Natural killer cell treated with Interleukin-12 subunit alpha and Interleukin-12 subunit beta and Interleukin-15 and Interleukin-18, amount 100 ng/mL, for 72 hours (primary cell): ENCODE measurements at regions not wholly inside any gene's neighbourhood (a gene's known extent, or its start where the extent isn't known, plus 50 kb on each side); places are given as distances from the start of the nearest gene placed in this dataset.

Experiments
- ATAC-seq, 2 donors: fragments of 150-1000 bp; cut with Tn5 transposase in 1 of 2; sonication (Bioruptor Pico), chemical (Tn5 transposase) in 1 of 2; 2 replicates each; pipeline ENCODE4 v1.10.0; 2021
- DNase-seq: peaks from one replicate; pipeline ENCODE4 v3.0.0; 2022; ENCODE audit warnings: low spot score
- H3K27ac Mint-ChIP-seq, 2 donors: 1 replicate in 1 of 2; 2 replicates in 1 of 2; pipeline ENCODE4 v1.8.0; 2022; ENCODE audit warnings: mixed read lengths in 2 of 2, mild to moderate bottlenecking in 1 of 2, moderate library complexity in 1 of 2
- H3K27me3 Mint-ChIP-seq, 2 donors: 1 replicate in 1 of 2; 2 replicates in 1 of 2; pipeline ENCODE4 v1.8.0; 2022; ENCODE audit warnings: mixed read lengths in 2 of 2
- H3K36me3 Mint-ChIP-seq: one replicate; pipeline ENCODE4 v1.8.0; 2022; ENCODE audit warnings: mixed read lengths
- H3K4me1 Mint-ChIP-seq, 2 donors: 1 replicate in 1 of 2; 2 replicates in 1 of 2; pipeline ENCODE4 v1.8.0; 2022; ENCODE audit warnings: low read depth in 2 of 2, mixed read lengths in 2 of 2, mild to moderate bottlenecking in 1 of 2
- H3K4me3 Mint-ChIP-seq: one replicate; pipeline ENCODE4 v1.8.0; 2022; ENCODE audit warnings: mixed read lengths
- H3K9me3 Mint-ChIP-seq: 2 replicates; pipeline ENCODE4 v1.8.0; 2022; ENCODE audit warnings: mixed read lengths

DNA sequence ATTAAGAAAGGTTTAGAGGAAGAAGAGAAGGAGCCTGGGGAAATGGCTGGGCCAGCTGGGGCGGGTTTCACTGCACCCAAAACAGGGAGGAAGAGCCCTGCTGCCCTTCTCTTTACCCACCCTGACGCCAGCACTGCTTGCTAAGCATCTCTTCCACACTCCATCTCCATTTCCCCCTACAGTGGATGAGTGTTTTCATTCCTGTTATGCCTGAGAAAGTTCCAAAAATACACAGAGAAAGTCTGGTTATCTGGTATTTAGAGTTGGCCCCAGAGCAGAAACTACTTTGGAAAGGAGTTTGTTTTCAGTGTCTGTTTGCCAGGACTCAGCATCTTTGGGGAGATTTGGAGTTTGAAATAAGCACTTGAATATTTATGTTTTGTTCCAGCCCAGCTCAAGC is 451.0 kb downstream of the SLC4A3 start:
- Mint-ChIP-seq H3K9me3 (no peaks in the 10 kb centered on the region), H3K4me3 (no peak overlapping the region), H3K27me3 (no peaks in the 10 kb centered on the region), H3K27ac (no peak overlapping the region), H3K36me3 (no peaks in the 10 kb centered on the region), H3K4me1 (no peaks in the 10 kb centered on the region)
- DNase-seq (no peak), ATAC-seq (no peak)

DNA sequence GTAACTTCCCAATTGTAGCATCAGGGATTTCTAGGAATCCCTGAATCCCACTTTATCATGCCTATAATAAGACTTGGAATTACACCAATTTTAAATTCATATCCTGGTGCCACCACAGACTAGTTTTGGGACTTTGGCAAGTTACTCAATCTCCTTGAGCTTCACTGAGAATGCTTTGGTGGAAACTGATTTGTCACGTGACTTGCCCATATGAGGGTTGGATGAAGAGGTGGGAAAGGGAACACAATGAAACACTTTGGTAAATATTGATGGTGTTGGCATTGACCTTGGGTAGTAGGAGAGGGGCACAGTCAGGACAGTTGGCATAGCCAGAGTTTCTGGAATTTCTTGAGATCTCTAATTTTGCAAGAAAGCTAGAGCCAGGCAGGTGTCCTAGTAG is 452.2 kb downstream of the SLC4A3 start:
- no peak overlapping the region for H3K4me3 Mint-ChIP-seq
- no peak for DNase-seq
- H3K4me1 Mint-ChIP-seq: no peaks in the 10 kb centered on the region
- H3K27ac Mint-ChIP-seq: no peak overlapping the region
- no peaks in the 10 kb centered on the region for H3K36me3 Mint-ChIP-seq
- no peaks in the 10 kb centered on the region for H3K9me3 Mint-ChIP-seq
- ATAC-seq: no peak
- H3K27me3 Mint-ChIP-seq: no peaks in the 10 kb centered on the region

DNA sequence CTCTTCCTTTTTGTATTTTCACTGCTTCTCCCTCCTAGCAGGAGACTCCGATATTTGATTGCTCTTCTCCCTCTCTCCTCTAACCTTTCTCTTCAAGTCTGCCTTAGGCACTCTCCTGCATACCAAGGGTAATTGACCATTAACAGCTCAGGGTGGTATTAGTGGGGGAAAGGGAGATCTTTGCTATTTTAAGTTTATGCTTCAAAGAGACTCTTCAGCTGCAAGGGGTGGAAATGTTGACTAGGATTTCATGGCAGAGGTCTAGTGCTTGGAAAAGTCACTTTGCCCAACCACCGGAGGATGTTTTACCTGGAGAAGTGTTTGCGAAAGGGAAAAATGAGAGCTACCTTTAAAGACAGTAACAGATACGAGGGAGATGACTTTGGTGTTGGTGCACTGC is 453.7 kb downstream of the SLC4A3 start:
- ATAC-seq: no peak
- Mint-ChIP-seq H3K4me1 (no peaks in the 10 kb centered on the region), H3K4me3 (no peak overlapping the region), H3K27ac (no peak overlapping the region), H3K27me3 (no peaks in the 10 kb centered on the region), H3K9me3 (peaks cover 3% of the 10 kb centered on the region), H3K36me3 (no peaks in the 10 kb centered on the region)
- no peak for DNase-seq

DNA sequence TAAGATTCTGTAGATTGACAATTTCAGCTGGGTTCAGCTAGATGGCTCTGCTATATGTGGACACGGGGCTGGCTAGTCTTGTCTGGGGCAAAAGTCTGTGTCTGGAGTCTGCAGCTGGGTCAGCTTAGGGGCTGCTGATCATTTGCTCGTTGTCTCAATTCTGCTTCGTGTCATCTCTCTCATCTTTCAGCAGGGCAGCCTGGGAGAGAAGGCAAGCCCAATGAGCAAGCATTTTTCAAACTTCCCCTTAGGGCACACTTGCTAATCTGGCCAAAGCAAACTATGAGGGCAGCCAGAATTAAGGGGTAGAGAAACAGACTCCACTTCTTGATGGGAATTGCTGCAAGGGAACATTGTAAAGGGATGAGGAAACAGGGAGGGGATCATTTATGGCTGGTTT is 462.6 kb downstream of the SLC4A3 start:
- no peak for ATAC-seq
- no peak overlapping the region for H3K4me3 Mint-ChIP-seq
- H3K27ac Mint-ChIP-seq: no peak overlapping the region
- no peaks in the 10 kb centered on the region for H3K4me1 Mint-ChIP-seq
- no peaks in the 10 kb centered on the region for H3K36me3 Mint-ChIP-seq
- H3K9me3 Mint-ChIP-seq: peaks cover 2% of the 10 kb centered on the region
- no peak for DNase-seq
- no peaks in the 10 kb centered on the region for H3K27me3 Mint-ChIP-seq

DNA sequence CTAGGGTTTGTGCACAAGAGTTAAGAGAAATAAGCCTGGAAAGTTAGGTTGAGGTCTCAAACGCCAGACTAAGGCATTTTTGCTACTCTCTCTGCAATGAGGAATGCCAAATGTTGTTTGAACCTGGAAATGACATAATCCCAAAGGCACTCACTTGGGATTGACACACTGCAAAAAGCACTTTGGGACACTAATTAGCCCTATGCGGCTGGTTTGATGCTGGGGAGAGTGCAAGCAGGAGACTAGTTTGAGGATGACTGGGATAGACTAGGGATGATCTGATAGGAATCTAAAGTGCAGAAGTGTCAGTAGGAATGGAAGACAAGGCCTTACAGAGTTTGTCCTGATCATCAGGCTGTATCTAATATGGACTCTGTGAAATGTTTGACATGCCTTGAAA is 469.0 kb downstream of the SLC4A3 start:
- Mint-ChIP-seq H3K36me3 (no peaks in the 10 kb centered on the region), H3K4me3 (no peak overlapping the region), H3K27me3 (no peaks in the 10 kb centered on the region), H3K27ac (no peak overlapping the region), H3K4me1 (no peaks in the 10 kb centered on the region), H3K9me3 (peaks cover 7% of the 10 kb centered on the region)
- DNase-seq (no peak), ATAC-seq (no peak)

DNA sequence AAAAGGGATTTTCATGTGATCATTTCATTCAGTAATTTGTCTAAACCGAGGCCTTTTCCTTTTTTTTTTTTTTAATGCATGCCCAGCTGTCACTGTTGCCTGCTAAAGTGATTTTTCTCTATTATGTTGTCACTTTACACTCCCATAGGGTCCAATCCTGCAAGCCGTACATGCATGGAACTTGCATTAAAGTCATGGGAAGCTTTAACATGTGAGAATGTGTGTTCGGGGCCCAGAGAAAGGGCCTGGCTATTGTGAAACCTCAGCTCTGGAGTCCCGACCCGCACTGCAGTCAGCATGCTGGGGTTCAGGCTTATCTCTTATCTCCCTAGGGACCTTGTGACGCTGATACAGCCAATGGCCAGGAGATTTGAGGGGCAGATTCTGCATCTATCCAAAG is 474.6 kb downstream of the SLC4A3 start:
- Mint-ChIP-seq H3K9me3 (peaks cover 4% of the 10 kb centered on the region), H3K4me1 (no peaks in the 10 kb centered on the region), H3K4me3 (no peak overlapping the region), H3K36me3 (no peaks in the 10 kb centered on the region), H3K27ac (no peak overlapping the region), H3K27me3 (no peaks in the 10 kb centered on the region)
- no peak for ATAC-seq
- DNase-seq: no peak

DNA sequence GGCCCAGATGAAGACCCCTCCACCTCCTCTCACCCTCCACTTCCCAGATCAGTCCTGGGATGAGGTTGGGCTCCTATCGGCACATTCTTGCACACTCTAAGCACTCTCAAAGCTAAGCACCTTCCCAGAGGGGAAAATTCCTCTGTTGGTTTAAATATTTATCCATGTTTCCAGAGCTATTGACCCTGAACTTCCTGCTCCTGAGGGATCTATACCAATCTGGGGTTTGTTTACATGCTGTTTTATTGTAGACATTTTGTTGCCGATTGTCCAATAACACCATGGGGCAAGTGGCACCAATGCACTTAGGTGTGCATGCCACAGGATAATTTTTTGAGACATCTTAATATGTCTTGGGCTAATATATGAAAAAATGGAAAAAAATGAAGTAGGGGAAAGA is 476.2 kb downstream of the SLC4A3 start:
- no peaks in the 10 kb centered on the region for H3K27me3 Mint-ChIP-seq
- no peak overlapping the region for H3K4me3 Mint-ChIP-seq
- ATAC-seq (no peak), DNase-seq (no peak)
- H3K4me1 Mint-ChIP-seq: no peaks in the 10 kb centered on the region
- H3K27ac Mint-ChIP-seq: no peak overlapping the region
- no peaks in the 10 kb centered on the region for H3K36me3 Mint-ChIP-seq
- peaks cover 4% of the 10 kb centered on the region for H3K9me3 Mint-ChIP-seq

DNA sequence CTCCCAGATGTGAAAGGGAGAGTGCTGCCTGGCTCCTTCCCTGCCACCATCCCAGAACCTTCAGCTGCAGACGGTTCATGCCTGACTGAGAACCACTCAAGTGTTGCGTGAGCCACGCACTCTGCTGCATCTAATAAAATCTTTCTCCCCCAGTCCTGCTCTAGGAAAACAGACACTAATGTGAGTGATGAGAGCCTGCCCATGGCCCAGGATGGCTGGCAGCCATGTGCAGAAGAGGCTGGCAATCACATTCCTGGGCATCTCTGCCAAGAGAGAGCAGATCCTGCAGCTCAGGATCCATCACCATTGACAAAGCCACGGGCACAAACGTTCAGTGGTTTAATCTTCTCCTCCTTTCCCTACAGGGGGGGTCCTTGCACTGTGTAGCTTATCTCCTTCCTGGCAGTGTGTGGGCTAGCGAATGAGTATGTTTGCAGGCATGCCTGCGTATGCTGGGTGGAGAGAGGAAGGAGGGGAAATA is 477.5 kb downstream of the SLC4A3 start:
- H3K36me3 Mint-ChIP-seq: no peaks in the 10 kb centered on the region
- H3K9me3 Mint-ChIP-seq: no peaks in the 10 kb centered on the region
- ATAC-seq (peak in 1 of 2 donors; percentile 24), DNase-seq (no peak)
- no peaks in the 10 kb centered on the region for H3K4me1 Mint-ChIP-seq
- H3K27ac Mint-ChIP-seq: no peak overlapping the region
- H3K4me3 Mint-ChIP-seq: no peak overlapping the region
- no peaks in the 10 kb centered on the region for H3K27me3 Mint-ChIP-seq

DNA sequence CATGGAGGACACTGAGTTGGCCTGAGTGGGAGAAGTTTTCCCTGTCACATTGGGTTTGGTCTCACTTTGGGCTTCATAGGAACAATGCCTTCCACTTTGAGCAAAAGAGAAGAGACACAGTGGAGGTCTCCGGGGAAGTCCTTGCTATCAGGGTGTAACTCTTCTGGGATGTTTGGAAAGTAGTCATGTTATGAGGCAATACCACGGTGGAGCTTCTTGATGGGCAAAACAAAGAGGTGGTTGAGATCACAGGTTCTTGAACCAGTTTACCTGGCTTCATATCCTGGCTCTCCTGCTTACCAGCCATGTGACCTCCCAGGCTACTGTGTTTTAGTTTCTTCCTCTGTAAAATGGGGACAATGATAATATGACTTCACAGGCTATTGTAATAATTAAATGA is 478.6 kb downstream of the SLC4A3 start:
- H3K27me3 Mint-ChIP-seq: no peaks in the 10 kb centered on the region
- no peak overlapping the region for H3K4me3 Mint-ChIP-seq
- ATAC-seq: no peak
- H3K9me3 Mint-ChIP-seq: no peaks in the 10 kb centered on the region
- H3K27ac Mint-ChIP-seq: no peak overlapping the region
- DNase-seq: no peak
- no peaks in the 10 kb centered on the region for H3K36me3 Mint-ChIP-seq
- H3K4me1 Mint-ChIP-seq: no peaks in the 10 kb centered on the region

DNA sequence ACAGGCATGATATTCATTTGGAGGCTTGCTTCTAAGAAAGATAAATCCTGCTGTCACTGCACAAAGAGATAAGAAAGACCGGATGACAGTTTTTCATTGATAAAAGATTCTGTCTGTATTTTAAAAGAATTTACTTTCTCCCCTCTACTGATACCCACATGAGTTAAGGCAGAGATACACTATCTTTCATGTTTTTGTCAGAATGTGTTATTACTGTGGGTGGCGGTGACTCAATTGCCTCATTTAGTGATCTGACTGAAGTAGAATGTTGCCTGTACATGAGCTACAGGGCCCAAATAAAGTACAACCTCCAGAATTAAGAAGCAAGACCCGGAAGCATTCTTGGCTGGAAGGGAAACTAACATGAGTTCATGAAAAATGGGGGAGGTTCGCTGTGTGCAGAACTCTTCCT is 480.0 kb downstream of the SLC4A3 start:
- Mint-ChIP-seq H3K4me3 (no peak overlapping the region), H3K4me1 (no peaks in the 10 kb centered on the region), H3K27me3 (no peaks in the 10 kb centered on the region), H3K36me3 (no peaks in the 10 kb centered on the region), H3K9me3 (no peaks in the 10 kb centered on the region), H3K27ac (no peak overlapping the region)
- no peak for DNase-seq
- ATAC-seq: no peak

DNA sequence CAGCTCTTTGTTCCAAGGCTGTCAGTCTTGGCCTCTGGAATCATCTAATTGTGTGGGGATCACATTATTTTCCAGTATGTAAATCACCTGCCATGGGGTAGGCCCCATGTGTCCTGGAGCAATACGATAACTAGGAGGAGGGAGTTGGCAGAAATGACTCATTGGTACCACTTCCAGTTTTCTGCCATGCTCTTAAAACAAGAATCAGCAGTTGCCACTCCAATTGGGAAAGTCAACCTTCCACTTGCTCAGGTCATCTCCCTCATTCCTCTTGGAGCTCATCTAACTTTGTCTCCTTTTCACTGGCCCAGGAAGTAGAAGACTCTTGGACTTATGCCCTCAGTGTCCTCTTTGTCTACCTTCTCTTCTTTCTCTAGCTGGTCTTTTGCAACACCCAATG is 487.0 kb downstream of the SLC4A3 start:
- H3K4me3 Mint-ChIP-seq: no peak overlapping the region
- H3K27me3 Mint-ChIP-seq: no peaks in the 10 kb centered on the region
- DNase-seq (no peak), ATAC-seq (no peak)
- no peak overlapping the region for H3K27ac Mint-ChIP-seq
- H3K4me1 Mint-ChIP-seq: no peaks in the 10 kb centered on the region
- H3K9me3 Mint-ChIP-seq: peaks cover 16% of the 10 kb centered on the region
- H3K36me3 Mint-ChIP-seq: no peaks in the 10 kb centered on the region

DNA sequence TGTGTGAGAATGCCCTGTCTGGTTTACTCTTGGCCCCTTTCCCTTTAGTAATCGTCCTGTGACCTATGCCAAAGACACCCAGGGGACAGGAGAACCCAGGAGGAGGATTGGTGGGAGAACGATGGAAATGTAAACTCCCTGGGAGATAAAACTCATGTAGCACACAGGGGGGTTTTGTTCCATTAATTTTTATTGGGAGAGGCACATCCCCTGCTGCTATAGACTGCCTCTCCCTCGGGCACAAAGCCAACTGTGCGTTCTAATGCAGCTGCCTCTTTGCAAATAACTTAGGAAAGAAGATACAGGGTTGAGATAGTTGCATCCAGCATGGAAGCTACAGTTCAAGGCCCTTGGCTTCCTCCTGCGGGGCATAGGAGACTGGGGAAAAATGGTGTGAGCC is 489.6 kb downstream of the SLC4A3 start:
- no peaks in the 10 kb centered on the region for H3K4me1 Mint-ChIP-seq
- H3K27ac Mint-ChIP-seq: no peak overlapping the region
- DNase-seq: no peak
- H3K4me3 Mint-ChIP-seq: no peak overlapping the region
- no peaks in the 10 kb centered on the region for H3K36me3 Mint-ChIP-seq
- no peaks in the 10 kb centered on the region for H3K27me3 Mint-ChIP-seq
- H3K9me3 Mint-ChIP-seq: peaks cover 16% of the 10 kb centered on the region
- no peak for ATAC-seq

DNA sequence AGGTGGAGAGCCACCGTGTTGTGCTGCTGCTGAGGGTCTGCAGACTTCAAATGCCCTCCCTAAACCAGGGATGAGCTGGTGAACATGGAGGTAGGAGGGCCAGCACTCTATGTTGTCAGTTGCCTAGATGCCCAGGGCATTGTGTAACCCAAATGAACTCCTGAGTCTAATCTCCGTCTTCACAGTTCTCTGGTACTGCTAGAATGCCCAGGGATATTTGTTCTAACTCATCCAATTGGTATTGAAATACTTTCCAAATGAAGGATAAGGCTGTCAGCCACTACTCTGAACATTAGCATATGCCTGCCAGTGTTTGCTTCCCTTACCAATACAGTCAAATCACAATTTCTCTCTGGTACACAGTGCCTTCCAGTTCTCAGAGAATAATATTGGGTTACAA is 492.6 kb downstream of the SLC4A3 start:
- H3K4me3 Mint-ChIP-seq: no peak overlapping the region
- peaks cover 7% of the 10 kb centered on the region for H3K9me3 Mint-ChIP-seq
- no peak for ATAC-seq
- H3K4me1 Mint-ChIP-seq: no peaks in the 10 kb centered on the region
- no peak overlapping the region for H3K27ac Mint-ChIP-seq
- H3K27me3 Mint-ChIP-seq: no peaks in the 10 kb centered on the region
- DNase-seq: no peak
- no peaks in the 10 kb centered on the region for H3K36me3 Mint-ChIP-seq

DNA sequence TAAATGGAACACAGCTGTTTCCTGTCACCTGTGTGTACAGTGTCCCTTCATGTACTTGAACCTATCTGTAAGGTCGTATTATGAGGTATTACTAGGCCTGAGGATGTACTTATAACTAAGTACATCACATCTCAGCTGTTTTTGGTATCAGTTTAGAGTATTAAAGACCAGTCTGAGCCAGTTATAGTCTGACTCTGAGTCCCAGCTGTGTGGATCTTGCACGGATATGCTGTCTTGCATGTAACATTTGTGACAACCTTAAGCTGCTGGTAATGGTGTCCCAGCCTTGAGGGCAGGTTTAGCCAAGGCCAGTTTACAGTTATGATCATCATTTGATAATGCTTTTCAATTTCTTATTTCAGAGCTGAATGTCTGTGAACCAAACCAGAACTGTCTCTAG is 496.3 kb downstream of the SLC4A3 start:
- Mint-ChIP-seq H3K4me3 (no peak overlapping the region), H3K9me3 (peaks cover 2% of the 10 kb centered on the region), H3K36me3 (no peaks in the 10 kb centered on the region), H3K4me1 (no peaks in the 10 kb centered on the region), H3K27ac (no peak overlapping the region), H3K27me3 (no peaks in the 10 kb centered on the region)
- no peak for ATAC-seq
- DNase-seq: no peak

DNA sequence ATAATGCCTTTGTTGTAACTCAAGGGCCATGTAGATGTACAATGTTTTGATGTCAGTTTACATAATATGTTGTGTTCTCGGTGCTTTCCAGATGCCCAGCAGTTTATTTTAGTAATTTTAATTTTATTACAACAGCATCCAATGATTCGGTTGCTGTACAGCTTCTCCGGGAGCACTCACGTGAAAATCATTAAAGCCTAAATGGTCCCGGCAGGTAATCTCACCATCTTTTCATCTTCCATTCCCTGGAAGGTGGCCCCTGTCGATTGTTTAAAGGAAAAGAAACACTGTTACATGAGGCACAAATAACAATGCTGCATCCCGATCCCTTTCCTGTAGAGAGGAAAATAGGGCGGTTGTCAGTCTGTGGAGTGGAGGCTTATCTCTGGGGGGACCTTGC is 498.1 kb downstream of the SLC4A3 start:
- DNase-seq (no peak), ATAC-seq (no peak)
- Mint-ChIP-seq H3K36me3 (no peaks in the 10 kb centered on the region), H3K4me3 (no peak overlapping the region), H3K27me3 (no peaks in the 10 kb centered on the region), H3K27ac (no peak overlapping the region), H3K9me3 (peaks cover 2% of the 10 kb centered on the region), H3K4me1 (no peaks in the 10 kb centered on the region)
